ENCODE measurements at regions not wholly inside any gene's neighbourhood (a gene's known extent, or its start where the extent isn't known, plus 50 kb on each side); places are given as distances from the start of the nearest gene placed in this dataset.

- ATAC-seq (replicated peaks) (no peak), DNase-seq (no peak)
- no peak overlapping the region for H3K4me3 Mint-ChIP-seq
- H3K9me3 Mint-ChIP-seq: peaks cover 2 to 6% of the 10 kb centered on the region in 2 donors
- no peaks in the 10 kb centered on the region for H3K27me3 Mint-ChIP-seq
- no peak overlapping the region for H3K27ac Mint-ChIP-seq
- H3K4me1 Mint-ChIP-seq: no peaks in the 10 kb centered on the region
- H3K36me3 Mint-ChIP-seq: no peaks in the 10 kb centered on the region
These were observed 326.1 kb upstream of the GOT2 start for GRCh38 chr16:59060207-59060606.

GRCh38 chr16:59058250-59058649, 324.1 kb upstream of the GOT2 start:
- ATAC-seq (replicated peaks): no peak
- Mint-ChIP-seq H3K27ac (no peak overlapping the region), H3K4me3 (no peak overlapping the region), H3K4me1 (no peaks in the 10 kb centered on the region), H3K9me3 (peaks cover 2 to 6% of the 10 kb centered on the region in 2 donors), H3K27me3 (peaks cover 0 to under 1% of the 10 kb centered on the region in 2 donors), H3K36me3 (no peaks in the 10 kb centered on the region)
- no peak for DNase-seq

GRCh38 chr16:59053911-59054310, 319.8 kb upstream of the GOT2 start:
- H3K4me3 Mint-ChIP-seq: no peak overlapping the region
- no peaks in the 10 kb centered on the region for H3K4me1 Mint-ChIP-seq
- H3K27ac Mint-ChIP-seq: no peak overlapping the region
- ATAC-seq (replicated peaks) (no peak), DNase-seq (no peak)
- peaks cover 0 to 2% of the 10 kb centered on the region in 2 donors for H3K9me3 Mint-ChIP-seq
- peaks cover 0 to 6% of the 10 kb centered on the region in 2 donors for H3K27me3 Mint-ChIP-seq
- H3K36me3 Mint-ChIP-seq: no peaks in the 10 kb centered on the region

- H3K4me1 Mint-ChIP-seq: no peaks in the 10 kb centered on the region
- H3K4me3 Mint-ChIP-seq: no peak overlapping the region
- H3K27me3 Mint-ChIP-seq: peaks cover 0 to 6% of the 10 kb centered on the region in 2 donors
- no peak overlapping the region for H3K27ac Mint-ChIP-seq
- ATAC-seq (replicated peaks) (no peak), DNase-seq (no peak)
- H3K9me3 Mint-ChIP-seq: no peaks in the 10 kb centered on the region
- H3K36me3 Mint-ChIP-seq: no peaks in the 10 kb centered on the region
These were observed 318.1 kb upstream of the GOT2 start for GRCh38 chr16:59052231-59052630.

- Mint-ChIP-seq H3K9me3 (peaks cover 0 to 1% of the 10 kb centered on the region in 2 donors), H3K4me3 (no peak overlapping the region), H3K27ac (no peak overlapping the region), H3K36me3 (no peaks in the 10 kb centered on the region), H3K27me3 (peaks cover 0 to 6% of the 10 kb centered on the region in 2 donors), H3K4me1 (no peaks in the 10 kb centered on the region)
- ATAC-seq (replicated peaks): no peak
- no peak for DNase-seq
These were observed 314.8 kb upstream of the GOT2 start for GRCh38 chr16:59048876-59049275.

GRCh38 chr16:59047114-59047513, 313.0 kb upstream of the GOT2 start:
- no peaks in the 10 kb centered on the region for H3K27me3 Mint-ChIP-seq
- DNase-seq (no peak), ATAC-seq (replicated peaks) (no peak)
- H3K4me1 Mint-ChIP-seq: no peaks in the 10 kb centered on the region
- no peak overlapping the region for H3K4me3 Mint-ChIP-seq
- no peaks in the 10 kb centered on the region for H3K36me3 Mint-ChIP-seq
- no peak overlapping the region for H3K27ac Mint-ChIP-seq
- H3K9me3 Mint-ChIP-seq: peaks cover 0 to 4% of the 10 kb centered on the region in 2 donors

- ATAC-seq (replicated peaks) (no peak), DNase-seq (no peak)
- no peak overlapping the region for H3K27ac Mint-ChIP-seq
- H3K4me3 Mint-ChIP-seq: no peak overlapping the region
- peaks cover 0 to 4% of the 10 kb centered on the region in 2 donors for H3K9me3 Mint-ChIP-seq
- no peaks in the 10 kb centered on the region for H3K27me3 Mint-ChIP-seq
- no peaks in the 10 kb centered on the region for H3K4me1 Mint-ChIP-seq
- H3K36me3 Mint-ChIP-seq: no peaks in the 10 kb centered on the region
These were observed 312.2 kb upstream of the GOT2 start for GRCh38 chr16:59046335-59046734.

- ATAC-seq (replicated peaks) (no peak), DNase-seq (no peak)
- Mint-ChIP-seq H3K9me3 (peaks cover 0 to 4% of the 10 kb centered on the region in 2 donors), H3K36me3 (no peaks in the 10 kb centered on the region), H3K4me1 (no peaks in the 10 kb centered on the region), H3K27ac (no peak overlapping the region), H3K4me3 (no peak overlapping the region), H3K27me3 (no peaks in the 10 kb centered on the region)
These were observed 311.4 kb upstream of the GOT2 start for GRCh38 chr16:59045501-59045900.

- H3K36me3 Mint-ChIP-seq: no peaks in the 10 kb centered on the region
- no peaks in the 10 kb centered on the region for H3K4me1 Mint-ChIP-seq
- no peak overlapping the region for H3K27ac Mint-ChIP-seq
- no peak for DNase-seq
- no peaks in the 10 kb centered on the region for H3K27me3 Mint-ChIP-seq
- ATAC-seq (replicated peaks): no peak
- H3K4me3 Mint-ChIP-seq: no peak overlapping the region
- peaks cover 0 to 4% of the 10 kb centered on the region in 2 donors for H3K9me3 Mint-ChIP-seq
These were observed 310.5 kb upstream of the GOT2 start for GRCh38 chr16:59044616-59045015.

- DNase-seq (no peak), ATAC-seq (replicated peaks) (no peak)
- no peaks in the 10 kb centered on the region for H3K36me3 Mint-ChIP-seq
- no peak overlapping the region for H3K27ac Mint-ChIP-seq
- H3K27me3 Mint-ChIP-seq: no peaks in the 10 kb centered on the region
- no peak overlapping the region for H3K4me3 Mint-ChIP-seq
- H3K9me3 Mint-ChIP-seq: peaks cover 0 to 4% of the 10 kb centered on the region in 2 donors
- no peaks in the 10 kb centered on the region for H3K4me1 Mint-ChIP-seq
These were observed 308.2 kb upstream of the GOT2 start for GRCh38 chr16:59042301-59042700.

GRCh38 chr16:59039066-59039720, 305.1 kb upstream of the GOT2 start:
- Mint-ChIP-seq H3K36me3 (no peaks in the 10 kb centered on the region), H3K27me3 (no peaks in the 10 kb centered on the region), H3K9me3 (peaks cover 5 to 8% of the 10 kb centered on the region in 2 donors), H3K4me3 (no peak overlapping the region), H3K4me1 (no peaks in the 10 kb centered on the region), H3K27ac (no peak overlapping the region)
- DNase-seq: no peak
- no peak for ATAC-seq (replicated peaks)

- no peak overlapping the region for H3K4me3 Mint-ChIP-seq
- no peak for ATAC-seq (replicated peaks)
- H3K36me3 Mint-ChIP-seq: no peaks in the 10 kb centered on the region
- no peak overlapping the region for H3K27ac Mint-ChIP-seq
- H3K9me3 Mint-ChIP-seq: peaks cover 5% of the 10 kb centered on the region in 2 donors
- no peaks in the 10 kb centered on the region for H3K4me1 Mint-ChIP-seq
- DNase-seq: no peak
- no peaks in the 10 kb centered on the region for H3K27me3 Mint-ChIP-seq
These were observed 296.9 kb upstream of the GOT2 start for GRCh38 chr16:59030923-59031485.

GRCh38 chr16:59021751-59022150, 287.6 kb upstream of the GOT2 start:
- Mint-ChIP-seq H3K4me1 (no peaks in the 10 kb centered on the region), H3K4me3 (no peak overlapping the region), H3K9me3 (peaks cover 12 to 17% of the 10 kb centered on the region in 2 donors), H3K36me3 (no peaks in the 10 kb centered on the region), H3K27me3 (no peaks in the 10 kb centered on the region), H3K27ac (no peak overlapping the region)
- DNase-seq: no peak
- ATAC-seq (replicated peaks): no peak

- no peak overlapping the region for H3K27ac Mint-ChIP-seq
- H3K27me3 Mint-ChIP-seq: no peaks in the 10 kb centered on the region
- no peaks in the 10 kb centered on the region for H3K4me1 Mint-ChIP-seq
- ATAC-seq (replicated peaks) (no peak), DNase-seq (no peak)
- peaks cover 0 to 2% of the 10 kb centered on the region in 2 donors for H3K36me3 Mint-ChIP-seq
- H3K9me3 Mint-ChIP-seq: peaks cover 7 to 12% of the 10 kb centered on the region in 2 donors
- H3K4me3 Mint-ChIP-seq: no peak overlapping the region
These were observed 279.8 kb upstream of the GOT2 start for GRCh38 chr16:59013930-59014329.

GRCh38 chr16:58999762-59000161, 265.6 kb upstream of the GOT2 start:
- Mint-ChIP-seq H3K9me3 (peaks cover 3 to 12% of the 10 kb centered on the region in 2 donors), H3K27ac (no peak overlapping the region), H3K4me3 (no peak overlapping the region), H3K27me3 (no peaks in the 10 kb centered on the region), H3K36me3 (no peaks in the 10 kb centered on the region), H3K4me1 (no peaks in the 10 kb centered on the region)
- DNase-seq (no peak), ATAC-seq (replicated peaks) (no peak)

Measured in stimulated activated naive B cell treated with anti-CD40 and anti-IgM and Interleukin-4, amounts not matched to agents 10 μg/mL and 1 μg/mL and 100 μg/mL, for 72 hours (primary cell).